HG02943 (cell line): ENCODE measurements at regions not wholly inside any gene's neighbourhood (a gene's known extent, or its start where the extent isn't known, plus 50 kb on each side); places are given as distances from the start of the nearest gene placed in this dataset.

ENCODE experiments used
- ATAC-seq: cut with Tn5 transposase; IDR thresholded peaks from one replicate; pipeline ENCODE4 v1.9.1; 2021; ENCODE audit warnings: mild to moderate bottlenecking, low read depth, moderate library complexity; ENCODE audit not compliant: unreplicated experiment

DNA sequence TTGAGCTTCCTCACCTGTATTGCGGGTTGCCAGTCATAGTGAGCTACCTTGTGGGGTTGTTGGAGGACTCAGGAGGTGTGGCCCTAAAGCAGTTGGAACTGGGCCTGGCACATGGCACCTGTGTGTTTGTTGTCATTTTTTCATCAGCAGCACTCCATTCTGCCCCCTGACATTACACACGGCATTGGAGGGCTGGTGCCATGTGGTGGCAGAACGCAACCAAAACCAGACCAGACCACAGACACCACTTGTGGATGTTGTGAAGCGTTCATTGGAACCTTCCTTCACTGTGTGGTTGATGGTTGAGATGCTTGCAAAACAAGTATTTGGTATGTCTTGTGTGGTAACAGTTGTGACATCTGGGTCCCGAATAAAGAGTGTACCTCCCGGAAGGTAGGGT is 113.2 kb upstream of the ERCC6L2 start:
- no peak for ATAC-seq

DNA sequence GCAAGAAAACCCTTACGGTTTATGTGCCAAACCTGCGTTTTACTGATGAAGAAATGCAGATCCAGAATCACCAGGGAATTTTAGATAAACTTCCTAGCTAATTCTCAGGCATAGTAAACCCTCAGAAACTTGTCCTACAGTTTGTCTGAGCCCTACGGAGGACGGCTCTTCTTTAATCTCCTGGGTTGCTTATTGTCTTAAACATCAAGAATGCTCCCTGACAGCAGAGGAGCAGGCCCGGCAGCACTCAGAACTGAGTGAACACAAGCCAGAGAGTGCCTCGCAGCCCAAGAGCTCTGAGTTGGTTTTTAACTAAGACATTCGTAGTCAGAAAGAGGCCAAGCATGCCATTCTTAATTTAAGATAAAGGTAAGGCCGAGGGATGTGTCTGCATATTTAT is 114.7 kb upstream of the ERCC6L2 start:
- no peak for ATAC-seq

DNA sequence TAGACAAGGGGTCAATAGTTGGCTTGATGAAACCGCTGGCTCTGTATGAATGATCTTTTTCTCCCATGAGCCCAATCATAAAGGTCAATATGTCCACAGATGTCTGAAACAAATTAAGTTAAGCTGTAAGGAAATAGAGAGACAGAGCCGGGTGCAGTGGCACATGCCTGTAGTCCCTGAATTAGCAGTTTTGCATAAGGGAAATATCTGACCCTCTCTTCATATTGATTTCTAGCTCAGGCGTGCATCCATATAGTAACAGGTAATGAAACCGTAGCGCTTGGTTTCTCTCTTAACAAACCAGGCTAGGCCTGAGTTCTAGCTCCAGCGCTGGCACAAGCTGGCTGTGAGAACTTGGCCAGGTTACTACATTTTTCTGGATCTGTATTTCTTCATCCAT is 118.1 kb upstream of the ERCC6L2 start:
- no peak for ATAC-seq

DNA sequence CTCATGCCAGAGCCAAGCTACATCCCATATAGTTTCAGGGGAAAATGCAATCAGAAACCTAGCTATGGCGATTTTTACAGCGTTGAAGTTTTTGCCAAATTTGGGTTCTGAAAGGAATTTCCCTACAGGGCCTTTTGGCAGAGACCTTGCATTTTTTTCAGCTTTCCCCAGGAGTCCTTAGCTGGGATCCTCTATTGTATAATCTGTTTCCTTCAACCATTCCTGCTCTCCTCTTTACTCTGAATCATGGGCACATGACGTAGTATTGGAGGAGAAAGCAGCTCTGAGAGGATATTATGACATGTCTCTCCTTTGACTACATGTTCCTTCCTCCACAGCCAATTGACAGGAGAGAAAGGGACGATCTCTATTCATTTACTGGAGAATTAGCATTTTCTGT is 118.5 kb upstream of the ERCC6L2 start:
- ATAC-seq = no peak

DNA sequence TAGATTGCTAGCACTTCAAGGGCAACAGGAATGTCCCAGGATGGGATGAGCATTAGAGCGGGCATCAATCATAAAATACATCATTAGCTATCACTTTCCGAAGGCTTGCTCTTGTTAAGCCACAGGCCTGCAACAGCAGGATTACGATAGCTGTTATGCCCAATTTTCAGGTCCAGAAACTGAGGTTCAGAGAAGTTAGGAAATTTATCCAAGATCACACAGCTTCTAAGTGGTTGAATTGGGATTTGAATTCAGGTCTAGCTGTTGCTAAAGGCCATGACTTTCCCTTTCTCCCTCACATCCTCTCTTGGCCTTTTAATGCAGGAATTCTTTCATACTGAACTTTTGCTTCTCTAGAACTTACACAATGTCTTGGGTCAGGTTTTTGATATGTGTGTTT is 119.4 kb upstream of the ERCC6L2 start:
- ATAC-seq = no peak

DNA sequence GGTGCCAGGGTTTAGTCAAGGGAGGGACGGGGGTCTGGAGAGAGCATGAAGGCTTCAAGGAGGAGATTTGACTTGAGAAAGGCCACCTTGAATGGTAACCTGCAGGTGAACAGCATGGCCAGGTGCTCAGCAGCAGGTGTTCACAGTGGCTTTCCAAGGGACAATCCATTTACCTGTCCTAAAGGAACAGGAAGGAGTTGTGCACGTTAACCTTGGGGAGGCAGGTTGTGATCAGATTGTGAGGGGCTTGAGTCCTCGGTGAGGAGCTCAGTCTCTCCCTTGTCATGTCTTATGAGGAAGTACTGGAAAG is 120.1 kb upstream of the ERCC6L2 start:
- ATAC-seq = no peak

DNA sequence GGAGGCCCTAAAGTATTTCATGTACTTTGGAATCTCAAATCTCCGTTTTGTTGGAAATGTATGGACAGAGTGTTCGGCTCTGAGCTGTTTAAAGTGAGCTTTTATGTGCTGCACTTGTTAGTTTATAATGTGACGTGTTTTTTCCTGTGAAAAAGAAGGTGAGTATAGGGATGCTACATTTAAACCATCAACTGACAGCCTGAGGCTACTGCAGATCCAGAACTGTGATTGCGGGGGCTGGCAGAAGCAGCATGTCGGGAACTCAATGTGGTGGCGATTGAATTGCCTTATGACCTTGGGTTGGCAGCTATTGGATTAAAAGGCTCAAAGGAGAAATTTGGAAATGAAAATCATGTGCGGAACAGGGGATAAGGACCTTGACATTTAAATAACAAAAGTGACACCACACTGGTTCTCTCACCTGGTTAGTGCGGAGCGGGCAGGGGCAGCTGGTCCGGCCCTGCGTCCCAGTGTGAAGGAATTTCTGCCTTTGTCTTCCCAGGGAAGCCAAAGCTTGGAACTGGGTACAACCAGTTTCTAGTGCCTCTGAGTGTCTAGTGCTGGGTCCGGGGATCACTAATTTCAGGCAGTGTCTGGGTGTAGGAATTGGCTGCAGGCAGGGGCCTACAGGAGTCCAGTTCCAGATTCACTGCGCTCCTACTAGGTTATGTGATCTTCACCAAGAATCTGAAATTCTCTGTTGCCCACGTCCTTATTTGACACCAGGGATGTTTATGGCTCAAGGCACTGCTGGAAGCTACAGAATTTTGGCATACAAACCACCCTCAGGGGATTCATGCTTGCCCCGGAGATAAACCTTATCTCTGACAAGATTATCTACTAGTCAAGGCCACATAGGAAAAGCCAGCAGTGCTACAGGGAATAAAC is 120.7 kb upstream of the ERCC6L2 start:
- ATAC-seq = no peak

DNA sequence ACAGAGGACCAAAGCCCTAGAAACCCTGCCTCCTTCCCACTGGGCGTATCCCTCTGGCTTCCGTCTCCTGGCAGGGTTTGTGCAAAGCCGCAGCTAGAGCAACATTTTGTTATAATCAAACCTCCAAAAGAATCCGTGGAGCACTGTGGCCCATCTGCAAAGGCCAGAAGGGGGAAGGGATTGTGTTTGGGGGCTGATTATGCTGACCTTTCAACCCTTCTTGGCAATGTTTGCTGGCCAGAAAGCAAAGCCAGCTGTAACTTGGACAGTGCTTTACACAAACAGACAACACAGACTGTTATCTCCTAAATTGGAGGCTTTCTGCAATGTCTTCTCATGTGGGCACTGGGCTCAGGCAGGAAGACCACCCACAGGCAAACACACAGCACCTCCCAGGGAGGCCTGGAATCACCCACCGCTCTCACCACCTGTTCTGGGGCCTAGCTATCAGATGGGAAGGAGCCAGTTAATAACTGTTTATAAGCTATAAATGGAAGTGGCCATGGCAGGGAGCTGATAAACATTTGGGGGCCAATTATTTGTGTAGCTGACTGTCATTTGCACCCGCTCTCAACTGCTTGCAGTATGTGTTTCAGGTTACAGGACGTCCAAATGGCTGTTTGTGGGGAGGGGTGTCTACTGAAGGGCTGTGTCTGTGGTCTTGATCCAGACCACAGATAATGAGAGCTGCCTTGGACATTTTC is 121.6 kb upstream of the ERCC6L2 start:
- no peak for ATAC-seq

DNA sequence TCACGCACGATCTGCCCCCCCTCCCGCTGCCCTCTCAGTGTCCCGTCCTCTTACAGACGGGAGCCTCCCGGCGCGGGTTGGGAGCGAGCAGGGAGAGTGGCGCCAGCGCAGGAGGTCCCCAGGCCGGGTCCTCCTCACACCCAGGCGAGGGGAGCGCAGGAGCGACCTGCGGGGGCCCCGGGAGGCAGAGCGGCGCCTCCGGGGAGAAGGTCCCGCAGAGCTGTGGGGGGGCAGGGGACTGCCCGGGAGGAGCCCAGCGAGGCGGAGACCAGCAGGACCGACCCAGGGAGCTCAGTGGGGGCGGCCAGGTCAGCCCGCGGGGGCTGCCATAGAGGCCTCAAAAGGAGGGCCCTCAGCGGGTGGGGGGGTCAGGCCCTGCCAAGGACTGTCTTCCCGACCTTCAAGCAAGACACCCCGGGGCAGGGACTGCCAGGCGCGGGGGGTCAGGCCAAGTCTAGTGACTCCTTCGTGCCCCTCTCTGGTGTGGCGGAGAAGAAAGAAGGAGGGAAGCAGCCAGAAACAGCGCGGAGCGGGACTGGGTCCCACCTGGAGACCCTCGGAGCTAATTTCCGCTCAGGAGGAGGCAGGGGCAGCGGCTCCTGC is 123.3 kb upstream of the ERCC6L2 start:
- no peak for ATAC-seq

DNA sequence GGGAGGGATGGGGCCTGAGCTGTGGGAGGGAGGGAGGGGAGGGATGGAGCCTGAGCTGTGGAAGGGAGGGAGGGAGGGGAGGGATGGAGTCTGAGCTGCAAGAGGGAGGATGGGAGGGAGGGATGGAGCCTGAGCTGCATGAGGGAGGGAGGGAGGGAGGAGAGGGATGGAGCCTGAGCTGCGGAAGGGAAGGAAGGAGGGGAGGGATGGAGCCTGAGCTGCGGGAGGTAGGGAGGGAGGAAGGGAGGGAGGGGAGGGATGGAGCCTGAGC is 124.0 kb upstream of the ERCC6L2 start:
- no peak for ATAC-seq

DNA sequence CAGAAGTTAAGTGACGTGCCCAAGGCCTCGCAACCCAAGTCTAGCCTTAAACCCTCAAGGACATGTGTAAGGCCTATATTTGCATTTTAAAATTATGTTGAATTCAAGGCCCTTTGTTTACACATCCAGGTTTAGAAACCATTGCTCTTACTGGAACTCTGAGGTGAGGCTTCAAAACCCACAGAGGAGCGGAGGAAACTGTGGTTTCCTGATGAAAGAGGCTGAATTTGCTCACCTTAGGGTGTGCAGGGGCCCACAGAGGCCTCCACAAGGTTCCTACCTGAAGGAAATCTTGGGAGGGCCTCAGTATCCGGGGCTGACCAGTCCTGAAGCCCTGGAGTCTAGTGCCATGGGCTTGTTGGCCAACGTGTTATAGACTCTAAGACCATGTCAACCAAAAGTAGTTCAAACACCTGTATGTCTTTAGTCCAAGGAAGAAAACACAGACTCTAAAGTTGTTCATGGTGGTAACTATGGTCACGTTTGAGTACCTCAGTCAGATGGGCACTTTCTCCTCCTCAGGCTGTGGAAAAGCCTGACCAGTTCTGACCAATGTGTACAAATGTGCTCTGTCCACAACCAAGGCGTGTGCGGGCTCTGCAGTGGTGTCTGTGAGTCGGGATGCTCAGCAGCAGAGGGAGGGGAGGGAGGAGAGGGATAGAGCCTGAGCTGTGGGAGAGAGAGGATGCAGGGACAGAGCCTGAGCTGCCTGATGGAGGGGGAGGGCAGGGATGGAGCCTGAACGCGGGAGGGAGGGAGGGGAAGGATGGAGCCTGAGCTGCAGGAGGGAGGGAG is 124.6 kb upstream of the ERCC6L2 start:
- ATAC-seq = no peak

DNA sequence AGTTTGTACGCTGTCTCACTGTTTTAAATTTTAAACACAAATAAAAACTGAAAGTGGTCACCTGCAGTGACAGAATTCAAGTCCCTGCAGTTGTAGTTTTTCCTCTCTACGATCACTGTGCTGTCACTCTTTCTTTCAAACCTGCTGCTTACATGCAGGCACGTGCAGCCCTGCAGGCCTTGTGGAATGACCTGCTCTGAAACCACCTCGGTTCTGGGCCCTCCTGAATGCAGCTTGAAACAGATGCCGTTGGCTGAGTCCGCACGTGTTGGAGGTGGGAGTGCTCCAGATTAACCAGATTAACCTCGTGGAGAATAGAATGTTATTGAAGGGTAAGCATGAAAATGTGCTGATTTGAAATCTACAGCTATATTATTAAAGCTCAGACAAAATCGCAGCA is 126.0 kb upstream of the ERCC6L2 start:
- no peak for ATAC-seq

DNA sequence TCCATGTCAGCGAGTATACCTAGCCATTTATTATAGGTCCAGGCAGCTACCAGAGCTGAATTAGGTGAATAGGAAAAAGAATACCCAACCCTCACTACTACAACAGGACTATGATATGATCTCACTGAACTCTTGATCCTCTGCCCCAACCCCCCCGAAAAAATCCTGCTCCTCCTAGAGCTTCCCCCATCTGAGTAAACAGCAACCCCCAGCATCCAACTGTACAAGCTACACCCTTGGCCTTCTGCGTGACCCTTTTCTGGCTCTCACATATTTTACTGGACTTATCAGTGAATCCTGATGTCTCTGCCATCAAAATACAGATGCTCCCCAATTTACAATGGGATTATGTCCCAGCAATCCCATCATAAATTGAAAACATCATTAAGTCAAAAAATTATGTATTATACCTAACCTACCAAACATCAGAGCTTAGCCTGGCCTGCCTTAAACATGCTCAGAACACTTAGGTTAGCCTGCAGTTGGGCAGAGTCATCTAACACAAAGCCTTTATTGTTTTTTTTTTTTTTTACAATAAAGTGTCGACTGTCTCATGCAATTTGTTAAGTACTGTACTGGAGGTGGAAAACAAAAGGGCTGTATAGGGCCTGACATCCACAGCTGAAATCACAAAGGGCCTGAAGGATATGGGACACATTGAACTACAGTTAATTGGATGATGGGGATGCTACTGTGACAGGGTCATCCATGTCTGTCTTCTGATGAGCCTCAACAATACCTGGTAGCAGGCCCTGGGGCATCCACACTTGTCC is 128.9 kb upstream of the ERCC6L2 start:
- no peak for ATAC-seq

DNA sequence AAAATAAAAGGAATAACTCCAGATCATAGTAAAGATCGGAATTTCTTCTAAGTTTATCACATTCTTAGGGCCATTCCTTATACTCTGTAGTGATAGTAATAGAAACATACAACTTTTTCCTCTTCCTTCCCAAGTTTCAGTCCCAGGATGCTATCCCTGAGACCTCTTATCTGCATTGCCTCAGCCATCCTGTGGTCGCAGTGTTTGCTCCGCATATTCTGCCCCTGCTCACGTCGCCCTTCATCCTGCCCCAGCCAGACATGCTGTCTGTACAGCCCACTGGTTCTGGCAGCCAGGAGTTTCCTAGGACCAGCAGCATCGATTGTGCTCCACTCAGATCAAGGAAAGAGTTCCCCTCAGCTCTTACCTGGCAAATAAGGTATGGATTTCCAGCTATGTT is 132.7 kb upstream of the ERCC6L2 start:
- ATAC-seq = no peak

DNA sequence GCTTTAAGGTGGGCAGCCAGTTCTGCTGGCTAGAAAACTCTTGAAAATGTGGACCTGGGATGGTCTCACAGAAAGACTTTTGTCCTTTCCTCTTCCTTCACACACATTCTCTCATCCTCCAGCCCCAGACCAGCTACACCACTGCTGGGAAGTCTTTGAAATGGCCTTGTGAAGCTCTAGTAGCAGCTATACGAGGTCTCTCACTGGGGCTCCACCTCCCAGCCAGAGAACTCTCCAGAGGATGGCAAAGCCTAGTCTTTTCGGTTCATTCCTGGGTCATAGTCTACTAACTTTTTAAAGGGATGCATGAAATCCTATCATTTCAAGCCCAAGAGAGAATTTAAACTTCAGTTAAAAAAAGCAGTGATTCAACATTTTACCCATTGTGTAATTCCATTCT is 133.9 kb upstream of the ERCC6L2 start:
- no peak for ATAC-seq

DNA sequence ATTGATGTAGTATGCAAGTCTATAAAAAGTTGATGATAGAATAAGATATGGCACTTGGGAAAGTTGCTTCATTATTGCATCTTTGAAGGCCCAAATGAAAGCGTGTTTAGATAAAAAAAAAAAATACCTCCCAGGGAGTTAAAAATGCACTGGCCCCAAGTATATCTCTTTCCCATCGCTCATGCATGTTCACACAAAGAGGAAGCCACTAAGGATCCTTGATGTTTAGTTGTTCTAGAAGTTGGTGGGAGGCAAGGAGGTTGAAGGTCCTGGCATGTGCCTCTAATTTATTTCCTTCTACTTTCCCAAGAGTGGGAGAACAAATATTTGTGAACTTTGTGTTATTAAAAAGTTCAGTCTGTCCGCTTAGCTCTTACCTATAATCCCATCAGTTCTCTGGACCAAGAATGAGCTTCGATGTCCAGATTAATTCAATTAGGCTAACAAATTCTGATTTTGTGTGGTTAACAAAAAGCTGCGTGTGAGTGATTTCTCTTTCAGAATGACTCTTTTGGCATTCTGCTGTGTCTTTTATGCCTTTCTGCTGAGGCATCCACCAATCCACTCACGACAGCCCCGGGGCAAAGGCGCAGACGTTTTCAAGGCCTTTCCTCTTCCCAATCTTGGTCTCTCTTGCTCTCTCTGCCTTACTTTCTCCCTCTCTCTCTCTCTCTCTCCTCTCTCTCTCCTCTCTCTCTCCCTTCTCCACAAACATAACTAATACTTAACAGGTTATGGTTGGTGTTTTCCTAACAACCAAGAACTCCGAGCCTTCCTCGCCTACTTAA is 135.1 kb upstream of the ERCC6L2 start:
- ATAC-seq = no peak

DNA sequence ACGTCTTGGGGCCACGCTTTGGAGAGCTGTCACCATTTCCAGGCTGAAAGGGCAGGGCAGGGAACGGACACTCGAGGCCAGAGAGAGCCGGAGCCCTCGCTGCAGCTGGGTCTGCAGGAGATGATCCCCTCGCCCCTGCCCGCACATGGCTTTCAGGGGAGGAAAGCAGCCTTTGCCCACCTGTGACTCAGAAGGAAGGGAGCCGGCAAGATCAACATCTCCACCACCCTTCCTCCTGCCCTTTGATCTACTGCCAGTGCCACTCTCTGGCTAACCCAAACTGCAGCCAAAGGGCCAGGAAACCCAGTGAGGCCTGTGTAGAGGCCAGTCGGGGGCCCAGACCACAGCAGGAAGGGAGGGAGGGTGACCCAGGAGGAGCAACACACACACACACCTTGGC is 137.1 kb upstream of the ERCC6L2 start:
- ATAC-seq = no peak

DNA sequence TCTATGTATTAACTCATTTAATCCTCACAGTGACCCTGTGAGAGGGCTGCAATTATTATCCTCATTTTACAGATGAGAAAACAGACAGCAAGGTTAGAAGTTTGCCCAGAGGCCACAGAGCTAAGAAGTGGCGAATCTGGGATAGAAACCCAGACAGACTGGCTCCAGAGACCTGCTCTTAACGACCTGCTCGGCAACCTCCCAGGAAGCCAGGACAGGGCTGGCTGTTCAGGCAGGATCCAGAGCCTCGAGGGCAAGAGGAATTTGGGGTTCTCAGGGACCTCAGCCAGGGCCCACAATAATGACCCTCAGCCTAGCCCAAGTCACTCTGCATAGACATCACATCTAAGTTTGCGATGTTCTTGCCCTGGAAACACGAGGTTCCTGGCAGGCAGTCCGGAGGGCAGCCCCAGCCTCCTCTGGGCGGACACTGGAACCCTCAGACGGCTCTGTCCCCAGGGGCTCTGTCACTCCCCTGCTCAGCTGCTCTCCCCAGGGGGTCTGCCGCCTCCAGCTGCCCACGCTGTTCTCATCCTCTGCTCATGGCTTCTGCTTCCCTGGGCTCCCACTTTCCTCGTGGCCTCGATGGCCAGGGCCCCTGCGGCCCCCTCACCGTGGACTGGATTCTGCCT is 138.5 kb upstream of the ERCC6L2 start:
- no peak for ATAC-seq

DNA sequence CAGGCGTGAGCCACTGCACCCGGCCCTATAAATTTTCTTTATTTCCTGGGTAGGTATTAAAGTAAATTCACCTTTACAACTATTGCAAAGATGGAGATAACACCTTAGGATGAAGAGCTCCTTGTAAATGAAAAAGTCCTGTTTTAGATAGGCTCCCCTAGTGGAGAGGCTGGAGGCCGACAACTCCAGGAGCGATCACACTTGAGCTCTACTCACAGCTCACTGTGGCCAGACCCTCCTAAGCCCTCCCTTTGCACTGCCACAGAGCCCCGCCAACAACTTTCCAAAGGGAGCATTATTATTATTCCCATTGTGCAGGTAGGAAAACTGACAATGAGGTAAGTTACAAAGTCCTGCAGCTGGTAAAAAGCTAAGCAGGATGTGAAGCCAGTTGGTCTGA is 139.1 kb upstream of the ERCC6L2 start:
- ATAC-seq = no peak
